ENCODE measurements at regions not wholly inside any gene's neighbourhood (a gene's known extent, or its start where the extent isn't known, plus 50 kb on each side); places are given as distances from the start of the nearest gene placed in this dataset.

DNA sequence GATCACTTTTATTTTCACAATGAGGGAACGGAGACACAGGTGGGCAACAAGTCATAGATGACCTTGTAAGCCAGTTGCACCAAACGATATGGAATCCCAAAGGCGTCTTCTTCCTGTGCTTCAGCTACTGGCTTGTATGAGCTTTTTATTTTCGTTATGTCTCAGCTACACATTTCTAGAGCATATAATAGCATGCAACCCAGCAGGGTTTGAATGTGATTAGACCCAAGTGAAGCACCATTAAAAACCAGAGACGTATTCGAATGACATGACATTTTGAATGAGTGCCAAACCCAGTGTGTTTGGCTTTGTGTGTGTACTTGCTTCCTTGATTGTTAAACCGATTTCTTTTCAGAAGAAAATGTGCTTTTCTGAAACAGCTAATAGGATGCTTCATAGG, 963.2 kb upstream of the CELF2 start:
- Histone ChIP-seq H3K4me1 (ENCODE audit: control insufficient read depth in 4 of 4, insufficient read depth in 4 of 4, low read length in 3 of 4) (no peaks in the 10 kb centered on the region), H3K9ac (ENCODE audit: low read depth in 1 of 2, low read length in 2 of 2) (no peak overlapping the region), H3K9me3 (ENCODE audit: control insufficient read depth in 4 of 4, low read length in 3 of 4) (no peaks in the 10 kb centered on the region), H3K27ac (ENCODE audit: low read depth in 1 of 2, low read length in 2 of 2) (no peak overlapping the region), H3K4me3 (ENCODE audit: low read depth in 1 of 3, low read length in 3 of 3) (no peak overlapping the region), H3K27me3 (ENCODE audit: control insufficient read depth in 4 of 4, insufficient read depth in 4 of 4, low read length in 3 of 4) (peaks cover 0 to 3% (median 0%) of the 10 kb centered on the region in 4 donors), H3K36me3 (ENCODE audit: control insufficient read depth in 4 of 4, insufficient read depth in 3 of 4, low read depth in 1 of 4, low read length in 3 of 4) (no peaks in the 10 kb centered on the region)
- TF ChIP-seq RXRA (IDR thresholded peaks at IDR 0.05) (no peak), JUND (IDR thresholded peaks at IDR 0.05) (no peak), GABPA (IDR thresholded peaks at IDR 0.05 in 1 of 2, conservative IDR thresholded peaks at IDR 0.05 in 1 of 2) (no peak), NR2F2 (IDR thresholded peaks at IDR 0.05) (no peak), REST (IDR thresholded peaks at IDR 0.05) (no peak), YY1 (IDR thresholded peaks at IDR 0.05) (no peak)
- TF ChIP-seq, protein P1, sequence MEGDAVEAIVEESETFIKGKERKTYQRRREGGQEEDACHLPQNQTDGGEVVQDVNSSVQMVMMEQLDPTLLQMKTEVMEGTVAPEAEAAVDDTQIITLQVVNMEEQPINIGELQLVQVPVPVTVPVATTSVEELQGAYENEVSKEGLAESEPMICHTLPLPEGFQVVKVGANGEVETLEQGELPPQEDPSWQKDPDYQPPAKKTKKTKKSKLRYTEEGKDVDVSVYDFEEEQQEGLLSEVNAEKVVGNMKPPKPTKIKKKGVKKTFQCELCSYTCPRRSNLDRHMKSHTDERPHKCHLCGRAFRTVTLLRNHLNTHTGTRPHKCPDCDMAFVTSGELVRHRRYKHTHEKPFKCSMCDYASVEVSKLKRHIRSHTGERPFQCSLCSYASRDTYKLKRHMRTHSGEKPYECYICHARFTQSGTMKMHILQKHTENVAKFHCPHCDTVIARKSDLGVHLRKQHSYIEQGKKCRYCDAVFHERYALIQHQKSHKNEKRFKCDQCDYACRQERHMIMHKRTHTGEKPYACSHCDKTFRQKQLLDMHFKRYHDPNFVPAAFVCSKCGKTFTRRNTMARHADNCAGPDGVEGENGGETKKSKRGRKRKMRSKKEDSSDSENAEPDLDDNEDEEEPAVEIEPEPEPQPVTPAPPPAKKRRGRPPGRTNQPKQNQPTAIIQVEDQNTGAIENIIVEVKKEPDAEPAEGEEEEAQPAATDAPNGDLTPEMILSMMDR (IDR thresholded peaks at IDR 0.05; ENCODE audit: low read depth, low read length, missing input control) = no peak
- 72% methylated on average over 7 of the region's 7 CpGs for WGBS
- DNase-seq (ENCODE audit: low spot score) = no peak

DNA sequence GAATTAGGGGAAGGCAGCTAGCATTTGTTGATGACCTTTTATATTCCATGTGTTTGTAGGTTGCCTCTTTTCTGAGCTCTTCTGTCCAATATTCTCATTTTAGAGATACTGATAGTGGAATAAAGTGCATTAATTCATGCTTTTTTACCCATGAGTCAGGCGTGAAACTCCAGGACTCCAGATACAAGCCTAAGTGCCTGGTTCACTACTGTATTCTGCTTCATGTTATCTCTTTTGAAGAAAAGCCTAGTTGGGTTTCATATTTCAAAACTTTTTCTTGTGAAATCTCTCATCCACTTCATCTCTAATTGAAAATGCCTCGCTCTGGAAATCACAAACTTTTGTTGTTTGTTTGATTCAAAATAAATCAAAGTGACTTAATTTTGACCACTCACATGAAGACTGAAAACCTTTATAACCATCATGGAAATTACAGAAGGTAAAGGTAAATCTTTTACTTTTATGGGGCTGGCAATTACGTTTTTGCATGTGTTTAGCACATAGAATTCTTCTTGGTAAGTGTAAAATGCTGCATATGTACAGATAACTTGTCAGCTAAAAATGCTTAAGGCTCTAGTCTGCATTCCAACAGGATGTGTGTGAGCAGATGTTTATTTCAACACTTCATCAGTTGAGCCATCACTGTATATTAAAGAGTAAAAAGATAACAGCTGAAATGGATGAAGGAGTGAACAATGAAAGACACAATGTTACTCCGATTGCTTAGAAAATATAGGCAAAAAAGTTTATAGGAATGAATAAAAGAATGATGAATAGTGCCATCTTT, 961.8 kb upstream of the CELF2 start:
- Histone ChIP-seq H3K9me3 (ENCODE audit: control insufficient read depth in 4 of 4, low read length in 3 of 4) (no peaks in the 10 kb centered on the region), H3K27ac (ENCODE audit: low read depth in 1 of 2, low read length in 2 of 2) (no peak overlapping the region), H3K4me3 (ENCODE audit: low read depth in 1 of 3, low read length in 3 of 3) (no peak overlapping the region), H3K27me3 (ENCODE audit: control insufficient read depth in 4 of 4, insufficient read depth in 4 of 4, low read length in 3 of 4) (peaks cover 0 to 3% (median 0%) of the 10 kb centered on the region in 4 donors), H3K9ac (ENCODE audit: low read depth in 1 of 2, low read length in 2 of 2) (no peak overlapping the region), H3K4me1 (ENCODE audit: control insufficient read depth in 4 of 4, insufficient read depth in 4 of 4, low read length in 3 of 4) (no peaks in the 10 kb centered on the region), H3K36me3 (ENCODE audit: control insufficient read depth in 4 of 4, insufficient read depth in 3 of 4, low read depth in 1 of 4, low read length in 3 of 4) (no peaks in the 10 kb centered on the region)
- no peak for TF ChIP-seq EGR1 (IDR thresholded peaks at IDR 0.05; ENCODE audit: low read depth in 2 of 2)
- TF ChIP-seq GABPA (IDR thresholded peaks at IDR 0.05 in 1 of 2, conservative IDR thresholded peaks at IDR 0.05 in 1 of 2) = no peak
- no peak for TF ChIP-seq HNF4A (conservative IDR thresholded peaks at IDR 0.05)
- DNase-seq (ENCODE audit: low spot score) = no peak
- WGBS = 51% methylated on average over 4 of the region's 4 CpGs

DNA sequence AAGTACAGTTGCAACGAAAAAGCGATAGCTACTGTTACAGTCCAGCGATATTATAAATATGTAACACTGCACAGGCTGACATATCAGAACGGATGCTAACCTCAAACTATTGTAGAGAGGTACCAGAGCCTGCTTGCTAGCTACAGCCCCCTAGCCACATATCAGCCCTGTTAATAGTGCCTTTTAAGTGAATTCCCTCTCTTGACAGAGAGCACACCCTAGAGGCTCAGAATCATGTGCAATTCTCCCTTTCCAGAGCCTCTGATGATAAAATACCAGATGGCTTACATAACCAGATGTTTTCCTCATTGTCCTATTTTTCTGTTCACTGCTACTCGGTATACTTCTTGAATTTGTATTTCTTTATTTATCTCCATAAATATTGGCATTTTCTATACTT, 960.7 kb upstream of the CELF2 start:
- DNase-seq (ENCODE audit: low spot score) = no peak
- Histone ChIP-seq H3K9me3 (ENCODE audit: control insufficient read depth in 4 of 4, low read length in 3 of 4) (no peaks in the 10 kb centered on the region), H3K27me3 (ENCODE audit: control insufficient read depth in 4 of 4, insufficient read depth in 4 of 4, low read length in 3 of 4) (peaks cover 0 to 3% (median 0%) of the 10 kb centered on the region in 4 donors), H3K4me3 (ENCODE audit: low read depth in 1 of 3, low read length in 3 of 3) (no peak overlapping the region), H3K4me1 (ENCODE audit: control insufficient read depth in 4 of 4, insufficient read depth in 4 of 4, low read length in 3 of 4) (no peaks in the 10 kb centered on the region), H3K9ac (ENCODE audit: low read depth in 1 of 2, low read length in 2 of 2) (no peak overlapping the region), H3K27ac (ENCODE audit: low read depth in 1 of 2, low read length in 2 of 2) (no peak overlapping the region), H3K36me3 (ENCODE audit: control insufficient read depth in 4 of 4, insufficient read depth in 3 of 4, low read depth in 1 of 4, low read length in 3 of 4) (no peaks in the 10 kb centered on the region)
- WGBS = 69% methylated on average over 5 of the region's 5 CpGs
- TF ChIP-seq FOXA2 (IDR thresholded peaks at IDR 0.05) = no peak
- no peak for TF ChIP-seq TAF1 (conservative IDR thresholded peaks at IDR 0.05)
